ENCODE measurements at regions not wholly inside any gene's neighbourhood (a gene's known extent, or its start where the extent isn't known, plus 50 kb on each side); places are given as distances from the start of the nearest gene placed in this dataset.

- DNase-seq = no peak
Observed at GRCh38 chr2:15735484-15736326, 144.0 kb downstream of the DDX1 start.

GRCh38 chr2:15736396-15737180 is 144.9 kb downstream of the DDX1 start:
- no peak for DNase-seq

GRCh38 chr2:15737314-15738224 is 145.9 kb downstream of the DDX1 start:
- no peak for DNase-seq

GRCh38 chr2:15738225-15738546 is 146.5 kb downstream of the DDX1 start:
- no peak for DNase-seq

- no peak for DNase-seq
Observed at GRCh38 chr2:15738943-15739342, 147.3 kb downstream of the DDX1 start.

- no peak for DNase-seq
Observed at GRCh38 chr2:15744820-15745219, 153.2 kb downstream of the DDX1 start.

- no peak for DNase-seq
Observed at GRCh38 chr2:15745350-15745749, 153.7 kb downstream of the DDX1 start.

- DNase-seq = no peak
Observed at GRCh38 chr2:15745907-15746702, 154.4 kb downstream of the DDX1 start.

- no peak for DNase-seq
Observed at GRCh38 chr2:15746703-15747550, 155.3 kb downstream of the DDX1 start.

GRCh38 chr2:15747603-15748471 is 156.2 kb downstream of the DDX1 start:
- DNase-seq = no peak

GRCh38 chr2:15748736-15749323 is 157.2 kb downstream of the DDX1 start:
- DNase-seq = peak in 1 of 2 experiments; percentile 27

- no peak for DNase-seq
Observed at GRCh38 chr2:15749460-15750432, 158.1 kb downstream of the DDX1 start.

- no peak for DNase-seq
Observed at GRCh38 chr2:15750433-15750814, 158.8 kb downstream of the DDX1 start.

- no peak for DNase-seq
Observed at GRCh38 chr2:15750822-15751329, 159.2 kb downstream of the DDX1 start.

GRCh38 chr2:15751477-15751876 is 159.8 kb downstream of the DDX1 start:
- DNase-seq = no peak

GRCh38 chr2:15752552-15753232 is 161.0 kb downstream of the DDX1 start:
- no peak for DNase-seq

- no peak for DNase-seq
Observed at GRCh38 chr2:15753233-15753798, 161.6 kb downstream of the DDX1 start.
